ENCODE measurements at regions not wholly inside any gene's neighbourhood (a gene's known extent, or its start where the extent isn't known, plus 50 kb on each side); places are given as distances from the start of the nearest gene placed in this dataset.
"Not testable (repeated sequence)": the region's sequence is repeated elsewhere in the genome, so short reads cannot be mapped to it uniquely, and the experiment has no call there.

DNA sequence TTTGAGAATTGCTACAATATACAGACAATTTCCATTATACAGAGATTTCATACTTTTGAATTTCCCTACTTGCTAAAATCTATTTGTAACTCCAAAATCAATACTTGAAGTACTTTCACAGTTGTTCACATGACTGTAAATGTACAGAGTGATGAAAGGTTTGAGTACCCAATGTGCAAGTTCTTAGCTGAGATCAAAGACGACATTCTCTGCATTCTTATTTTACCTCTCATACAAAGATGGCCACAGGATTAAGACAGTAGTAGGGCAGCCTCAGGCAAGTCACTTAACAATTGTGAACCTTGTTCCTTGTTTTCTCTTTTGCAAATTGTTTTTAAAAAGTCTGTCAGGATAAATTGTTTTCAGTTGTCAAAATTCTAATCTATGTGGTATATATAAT lies 255.9 kb upstream of the KITLG start:
- Histone ChIP-seq H4K20me1 (ENCODE audit: low read length) (no peaks in the 10 kb centered on the region), H2AFZ (ENCODE audit: low read length) (no peak overlapping the region), H3K27me3 (ENCODE audit: low read length) (no peaks in the 10 kb centered on the region), H3K4me3 (ENCODE audit: low read length) (no peak overlapping the region), H3K9me3 (ENCODE audit: low read length) (no peaks in the 10 kb centered on the region), H3K79me2 (ENCODE audit: low read length) (no peaks in the 10 kb centered on the region), H3K4me1 (ENCODE audit: insufficient read depth, low read length) (peaks cover 23% of the 10 kb centered on the region), H3K9ac (ENCODE audit: low read length) (no peak overlapping the region), H3K9me2 (replicated peaks; ENCODE audit: low read length) (no peaks in the 10 kb centered on the region), H3F3A (ENCODE audit: low read length, unreplicated experiment) (peaks cover 6% of the 10 kb centered on the region), H3K4me2 (ENCODE audit: low read length) (no peak overlapping the region), H3K36me3 (ENCODE audit: low read depth, low read length) (no peaks in the 10 kb centered on the region), H3K27ac (ENCODE audit: low read length) (no peak overlapping the region)
- BruUV-seq (replicated peaks): no TSS peak
- ChIA-PET CTCF (no interaction called here), POLR2A (ENCODE audit: unreplicated experiment) (no interaction called here)
- TF ChIP-seq EZH2phosphoT487 (IDR thresholded peaks at IDR 0.05; ENCODE audit: borderline replicate concordance, low read length) (no peak), EZH2 (IDR thresholded peaks at IDR 0.05; ENCODE audit: low read length, unreplicated experiment) (no peak)
- TF ChIP-seq, protein P1, sequence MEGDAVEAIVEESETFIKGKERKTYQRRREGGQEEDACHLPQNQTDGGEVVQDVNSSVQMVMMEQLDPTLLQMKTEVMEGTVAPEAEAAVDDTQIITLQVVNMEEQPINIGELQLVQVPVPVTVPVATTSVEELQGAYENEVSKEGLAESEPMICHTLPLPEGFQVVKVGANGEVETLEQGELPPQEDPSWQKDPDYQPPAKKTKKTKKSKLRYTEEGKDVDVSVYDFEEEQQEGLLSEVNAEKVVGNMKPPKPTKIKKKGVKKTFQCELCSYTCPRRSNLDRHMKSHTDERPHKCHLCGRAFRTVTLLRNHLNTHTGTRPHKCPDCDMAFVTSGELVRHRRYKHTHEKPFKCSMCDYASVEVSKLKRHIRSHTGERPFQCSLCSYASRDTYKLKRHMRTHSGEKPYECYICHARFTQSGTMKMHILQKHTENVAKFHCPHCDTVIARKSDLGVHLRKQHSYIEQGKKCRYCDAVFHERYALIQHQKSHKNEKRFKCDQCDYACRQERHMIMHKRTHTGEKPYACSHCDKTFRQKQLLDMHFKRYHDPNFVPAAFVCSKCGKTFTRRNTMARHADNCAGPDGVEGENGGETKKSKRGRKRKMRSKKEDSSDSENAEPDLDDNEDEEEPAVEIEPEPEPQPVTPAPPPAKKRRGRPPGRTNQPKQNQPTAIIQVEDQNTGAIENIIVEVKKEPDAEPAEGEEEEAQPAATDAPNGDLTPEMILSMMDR (conservative IDR thresholded peaks at IDR 0.05; ENCODE audit: low read depth, low read length): no peak
- intact Hi-C loops (cut with micrococcal nuclease): no loop called here
- DNase-seq (peak; percentile 8), ATAC-seq (no peak)

DNA sequence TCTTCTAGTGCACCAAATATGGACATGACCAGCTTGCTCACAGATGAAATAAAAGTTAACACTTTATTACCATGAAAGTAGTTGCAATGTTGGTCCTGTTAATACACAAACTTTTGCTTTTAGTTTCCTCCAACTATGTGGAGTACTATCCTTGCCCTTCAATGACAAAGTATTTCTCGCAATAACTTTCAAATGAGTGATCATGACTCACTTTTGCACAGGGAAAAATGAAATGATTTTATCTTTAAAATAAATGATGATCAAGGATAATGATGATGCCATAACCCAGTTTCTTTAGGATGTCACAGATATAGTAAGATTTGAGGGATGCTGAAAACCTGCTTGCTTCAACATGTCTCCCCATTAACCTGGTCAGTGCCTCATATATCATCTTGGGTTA lies 254.0 kb upstream of the KITLG start:
- DNase-seq (peak; percentile 63), ATAC-seq (no peak)
- H3K27me3 ChIP-seq (ENCODE audit: low read length): no peaks in the 10 kb centered on the region
- BruUV-seq (replicated peaks): no TSS peak
- no peaks in the 10 kb centered on the region for H3K9me2 ChIP-seq (replicated peaks; ENCODE audit: low read length)
- intact Hi-C loops (cut with micrococcal nuclease): no loop called here
- H2AFZ ChIP-seq (ENCODE audit: low read length): no peak overlapping the region
- POLR2A ChIA-PET (ENCODE audit: unreplicated experiment): no interaction called here
- peak overlapping the region; percentile 54 for H3K27ac ChIP-seq (ENCODE audit: low read length)
- H3K4me1 ChIP-seq (ENCODE audit: insufficient read depth, low read length): peaks cover 23% of the 10 kb centered on the region
- peaks cover 6% of the 10 kb centered on the region for H3F3A ChIP-seq (ENCODE audit: low read length, unreplicated experiment)
- H3K4me3 ChIP-seq (ENCODE audit: low read length): no peak overlapping the region
- H3K36me3 ChIP-seq (ENCODE audit: low read depth, low read length): no peaks in the 10 kb centered on the region
- H3K79me2 ChIP-seq (ENCODE audit: low read length): no peaks in the 10 kb centered on the region
- TF ChIP-seq EZH2phosphoT487 (IDR thresholded peaks at IDR 0.05; ENCODE audit: borderline replicate concordance, low read length): no peak
- no peak for TF ChIP-seq EZH2 (IDR thresholded peaks at IDR 0.05; ENCODE audit: low read length, unreplicated experiment)
- TF ChIP-seq, protein P1 (conservative IDR thresholded peaks at IDR 0.05; ENCODE audit: low read depth, low read length): no peak
- no peaks in the 10 kb centered on the region for H3K9me3 ChIP-seq (ENCODE audit: low read length)
- H4K20me1 ChIP-seq (ENCODE audit: low read length): no peaks in the 10 kb centered on the region
- peak overlapping the region; percentile 25; the same call in 1 of the 2 replicates for H3K4me2 ChIP-seq (ENCODE audit: low read length)
- no peak overlapping the region for H3K9ac ChIP-seq (ENCODE audit: low read length)
- CTCF ChIA-PET: no interaction called here

DNA sequence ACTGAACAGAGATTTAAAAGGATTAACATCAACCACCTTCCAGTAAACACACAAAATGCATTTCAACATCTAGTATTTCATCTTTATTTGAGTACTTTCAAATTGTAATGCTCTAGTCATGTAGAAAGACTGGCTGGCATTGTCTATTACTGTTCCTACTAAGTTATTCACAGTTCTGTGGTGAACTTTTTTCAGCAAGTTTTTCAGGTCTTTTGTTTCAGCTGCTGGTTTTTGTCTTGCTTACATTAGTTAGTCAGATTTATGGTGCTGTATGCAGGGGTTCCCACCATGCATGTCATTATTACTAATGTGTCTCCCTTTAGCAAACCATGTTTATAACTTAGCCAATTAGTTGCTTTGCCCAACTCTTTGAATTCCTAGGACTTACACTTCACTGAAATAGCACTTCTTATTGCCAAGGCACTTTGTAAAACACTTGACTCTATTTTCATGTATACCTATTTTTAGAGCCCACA lies 253.4 kb upstream of the KITLG start:
- BruUV-seq (replicated peaks): no TSS peak
- ATAC-seq: no peak
- Histone ChIP-seq H3K79me2 (ENCODE audit: low read length) (no peaks in the 10 kb centered on the region), H3K4me2 (ENCODE audit: low read length) (peak overlapping the region; percentile 25; the same call in 1 of the 2 replicates), H3K27me3 (ENCODE audit: low read length) (no peaks in the 10 kb centered on the region), H3K36me3 (ENCODE audit: low read depth, low read length) (no peaks in the 10 kb centered on the region), H3F3A (ENCODE audit: low read length, unreplicated experiment) (peaks cover 6% of the 10 kb centered on the region), H3K27ac (ENCODE audit: low read length) (peak overlapping the region; percentile 54), H3K9ac (ENCODE audit: low read length) (no peak overlapping the region), H2AFZ (ENCODE audit: low read length) (no peak overlapping the region), H4K20me1 (ENCODE audit: low read length) (no peaks in the 10 kb centered on the region), H3K9me3 (ENCODE audit: low read length) (no peaks in the 10 kb centered on the region), H3K4me1 (ENCODE audit: insufficient read depth, low read length) (peaks cover 23% of the 10 kb centered on the region), H3K9me2 (replicated peaks; ENCODE audit: low read length) (no peaks in the 10 kb centered on the region), H3K4me3 (ENCODE audit: low read length) (no peak overlapping the region)
- no peak for TF ChIP-seq EZH2phosphoT487 (IDR thresholded peaks at IDR 0.05; ENCODE audit: borderline replicate concordance, low read length)
- TF ChIP-seq, protein P1 (conservative IDR thresholded peaks at IDR 0.05; ENCODE audit: low read depth, low read length): no peak
- TF ChIP-seq EZH2 (IDR thresholded peaks at IDR 0.05; ENCODE audit: low read length, unreplicated experiment): no peak
- POLR2A ChIA-PET (ENCODE audit: unreplicated experiment): no interaction called here
- peak; percentile 57 for DNase-seq
- CTCF ChIA-PET: no interaction called here
- intact Hi-C loops (cut with micrococcal nuclease): no loop called here

DNA sequence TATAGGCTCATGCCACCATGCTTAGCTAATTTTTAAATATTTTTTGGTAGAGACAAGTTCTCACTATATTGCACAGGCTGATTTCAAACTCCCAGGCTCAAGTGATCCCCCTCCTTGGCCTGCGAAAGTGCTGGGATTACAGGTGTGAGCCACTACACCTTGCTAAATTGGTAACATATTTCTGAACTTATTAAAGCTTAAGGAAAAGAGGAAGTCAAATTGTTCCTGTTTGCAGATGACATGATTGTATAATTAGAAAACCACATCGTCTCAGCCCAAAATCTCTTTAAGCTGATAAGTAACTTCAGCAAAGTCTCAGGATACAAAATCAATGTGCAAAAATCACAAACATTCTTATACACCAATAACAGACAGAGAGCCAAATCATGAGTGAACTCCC lies 248.3 kb upstream of the KITLG start:
- ATAC-seq; H3K79me2 ChIP-seq (ENCODE audit: low read length); H3K9me3 ChIP-seq (ENCODE audit: low read length); H4K20me1 ChIP-seq (ENCODE audit: low read length); BruUV-seq (replicated peaks); CTCF ChIA-PET; DNase-seq; H3K27me3 ChIP-seq (ENCODE audit: low read length); H3K4me3 ChIP-seq (ENCODE audit: low read length); POLR2A ChIA-PET (ENCODE audit: unreplicated experiment); H2AFZ ChIP-seq (ENCODE audit: low read length); H3F3A ChIP-seq (ENCODE audit: low read length, unreplicated experiment); H3K4me2 ChIP-seq (ENCODE audit: low read length); H3K9ac ChIP-seq (ENCODE audit: low read length); intact Hi-C loops (cut with micrococcal nuclease); H3K27ac ChIP-seq (ENCODE audit: low read length); H3K36me3 ChIP-seq (ENCODE audit: low read depth, low read length); H3K9me2 ChIP-seq (replicated peaks; ENCODE audit: low read length): not testable (repeated sequence)
- H3K4me1 ChIP-seq (ENCODE audit: insufficient read depth, low read length): peaks cover 13% of the 10 kb centered on the region
